ENCODE measurements at regions not wholly inside any gene's neighbourhood (a gene's known extent, or its start where the extent isn't known, plus 50 kb on each side); places are given as distances from the start of the nearest gene placed in this dataset.

DNA sequence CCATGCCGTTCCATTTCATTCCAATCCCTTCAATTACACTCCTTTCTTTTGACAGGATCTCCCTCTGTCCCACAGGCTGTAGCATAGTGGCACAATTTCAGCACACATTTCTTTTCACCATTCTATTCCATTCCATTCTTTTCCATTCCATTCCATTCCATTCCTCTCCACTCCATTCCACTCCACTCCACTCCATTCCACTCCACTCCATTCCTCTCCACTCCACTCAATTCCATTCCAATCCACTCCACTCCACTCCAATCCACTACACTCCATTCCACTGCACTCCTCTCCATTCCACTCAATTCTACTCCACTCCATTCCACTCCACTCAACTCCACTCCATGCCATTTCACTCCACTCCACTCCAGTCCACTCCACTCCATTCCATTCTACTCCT, 1495.1 kb downstream of the TSPY10 start:
- Histone ChIP-seq H3K79me2 (ENCODE audit: insufficient read depth, low read length) (no peaks in the 10 kb centered on the region), H3K4me1 (ENCODE audit: insufficient read depth, low read length) (no peaks in the 10 kb centered on the region), H3K36me3 (ENCODE audit: insufficient read depth, low read length) (no peaks in the 10 kb centered on the region), H3K4me3 (ENCODE audit: insufficient read depth, low read depth, low read length) (no peak overlapping the region), H3K9me3 (ENCODE audit: insufficient read depth, low read depth, low read length) (peaks cover 3% of the 10 kb centered on the region), H3K9ac (ENCODE audit: low read length) (no peak overlapping the region), H3K4me2 (ENCODE audit: low read length) (no peak overlapping the region), H3K27me3 (ENCODE audit: insufficient read depth, low read length) (no peaks in the 10 kb centered on the region), H4K20me1 (ENCODE audit: insufficient read depth, low read length) (no peaks in the 10 kb centered on the region), H2AFZ (ENCODE audit: low read depth, low read length) (no peak overlapping the region), H3K27ac (ENCODE audit: low read depth, low read length) (no peak overlapping the region)
- TF ChIP-seq, protein P1, sequence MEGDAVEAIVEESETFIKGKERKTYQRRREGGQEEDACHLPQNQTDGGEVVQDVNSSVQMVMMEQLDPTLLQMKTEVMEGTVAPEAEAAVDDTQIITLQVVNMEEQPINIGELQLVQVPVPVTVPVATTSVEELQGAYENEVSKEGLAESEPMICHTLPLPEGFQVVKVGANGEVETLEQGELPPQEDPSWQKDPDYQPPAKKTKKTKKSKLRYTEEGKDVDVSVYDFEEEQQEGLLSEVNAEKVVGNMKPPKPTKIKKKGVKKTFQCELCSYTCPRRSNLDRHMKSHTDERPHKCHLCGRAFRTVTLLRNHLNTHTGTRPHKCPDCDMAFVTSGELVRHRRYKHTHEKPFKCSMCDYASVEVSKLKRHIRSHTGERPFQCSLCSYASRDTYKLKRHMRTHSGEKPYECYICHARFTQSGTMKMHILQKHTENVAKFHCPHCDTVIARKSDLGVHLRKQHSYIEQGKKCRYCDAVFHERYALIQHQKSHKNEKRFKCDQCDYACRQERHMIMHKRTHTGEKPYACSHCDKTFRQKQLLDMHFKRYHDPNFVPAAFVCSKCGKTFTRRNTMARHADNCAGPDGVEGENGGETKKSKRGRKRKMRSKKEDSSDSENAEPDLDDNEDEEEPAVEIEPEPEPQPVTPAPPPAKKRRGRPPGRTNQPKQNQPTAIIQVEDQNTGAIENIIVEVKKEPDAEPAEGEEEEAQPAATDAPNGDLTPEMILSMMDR (IDR thresholded peaks at IDR 0.05; ENCODE audit: insufficient read depth, low read depth, low read length) = no peak
- TF ChIP-seq EZH2 (IDR thresholded peaks at IDR 0.05; ENCODE audit: insufficient read depth, low read length) = no peak
- no peak for FAIRE-seq
- no peaks in the 10 kb centered on the region for H3K4me1 Mint-ChIP-seq (ENCODE audit: low read depth, unreplicated experiment)
- no peak overlapping the region for H3K4me3 Mint-ChIP-seq (ENCODE audit: unreplicated experiment)
- no peak for DNase-seq (ENCODE audit: low read depth)
- peaks cover 63% of the 10 kb centered on the region for H3K9me3 Mint-ChIP-seq (ENCODE audit: unreplicated experiment)
- no peak overlapping the region for H3K27ac Mint-ChIP-seq (ENCODE audit: unreplicated experiment)
- H3K27me3 Mint-ChIP-seq (ENCODE audit: low read depth, unreplicated experiment) = no peaks in the 10 kb centered on the region
- H3K36me3 Mint-ChIP-seq (ENCODE audit: low read depth, unreplicated experiment) = no peaks in the 10 kb centered on the region

DNA sequence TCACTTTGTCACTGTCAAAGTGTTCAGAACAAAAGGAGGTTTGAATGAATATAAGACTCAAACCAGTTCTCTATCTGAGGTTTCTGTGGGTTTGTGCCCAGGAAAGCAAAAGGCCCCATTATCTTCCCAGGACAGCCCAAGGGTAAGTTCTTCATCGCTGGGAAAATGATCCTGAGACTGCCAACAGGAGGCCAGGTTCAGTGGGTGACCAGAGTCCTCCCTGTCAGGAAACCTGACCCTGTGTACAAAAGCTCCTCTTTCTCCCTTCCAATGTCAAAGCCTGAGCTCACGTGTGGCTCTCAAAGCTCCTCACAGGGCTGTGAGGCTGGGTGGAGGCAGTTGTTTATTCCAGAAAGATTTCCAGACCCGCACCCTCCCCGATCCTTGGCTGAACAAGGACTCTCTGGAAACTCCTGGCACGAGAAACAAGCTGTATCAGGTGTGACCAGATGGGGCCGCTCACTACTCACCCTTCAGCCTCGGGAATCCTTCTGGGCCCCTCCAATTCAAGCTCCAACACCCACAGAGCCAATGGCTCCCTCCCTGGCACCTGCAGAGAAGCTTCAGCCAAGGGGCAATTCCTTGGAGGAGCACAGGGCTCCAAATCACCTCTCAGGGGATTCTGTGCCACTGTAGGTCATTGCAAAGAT, 1516.7 kb downstream of the TSPY10 start:
- Histone ChIP-seq H3K27me3 (ENCODE audit: insufficient read depth, low read length) (no peaks in the 10 kb centered on the region), H3K27ac (ENCODE audit: low read depth, low read length) (no peak overlapping the region), H3K4me2 (ENCODE audit: low read length) (no peak overlapping the region), H3K4me1 (ENCODE audit: insufficient read depth, low read length) (no peaks in the 10 kb centered on the region), H3K4me3 (ENCODE audit: insufficient read depth, low read depth, low read length) (no peak overlapping the region), H3K9ac (ENCODE audit: low read length) (no peak overlapping the region), H4K20me1 (ENCODE audit: insufficient read depth, low read length) (no peaks in the 10 kb centered on the region), H3K36me3 (ENCODE audit: insufficient read depth, low read length) (no peaks in the 10 kb centered on the region), H3K79me2 (ENCODE audit: insufficient read depth, low read length) (no peaks in the 10 kb centered on the region), H3K9me3 (ENCODE audit: insufficient read depth, low read depth, low read length) (no peaks in the 10 kb centered on the region), H2AFZ (ENCODE audit: low read depth, low read length) (no peak overlapping the region)
- no peaks in the 10 kb centered on the region for H3K27me3 Mint-ChIP-seq (ENCODE audit: low read depth, unreplicated experiment)
- no peaks in the 10 kb centered on the region for H3K36me3 Mint-ChIP-seq (ENCODE audit: low read depth, unreplicated experiment)
- no peak for TF ChIP-seq EZH2 (IDR thresholded peaks at IDR 0.05; ENCODE audit: insufficient read depth, low read length)
- TF ChIP-seq, protein P1 (IDR thresholded peaks at IDR 0.05; ENCODE audit: insufficient read depth, low read depth, low read length) = no peak
- no peak overlapping the region for H3K4me3 Mint-ChIP-seq (ENCODE audit: unreplicated experiment)
- no peak for FAIRE-seq
- no peak overlapping the region for H3K27ac Mint-ChIP-seq (ENCODE audit: unreplicated experiment)
- H3K4me1 Mint-ChIP-seq (ENCODE audit: low read depth, unreplicated experiment) = no peaks in the 10 kb centered on the region
- DNase-seq (ENCODE audit: low read depth) = no peak
- peaks cover 10% of the 10 kb centered on the region for H3K9me3 Mint-ChIP-seq (ENCODE audit: unreplicated experiment)

DNA sequence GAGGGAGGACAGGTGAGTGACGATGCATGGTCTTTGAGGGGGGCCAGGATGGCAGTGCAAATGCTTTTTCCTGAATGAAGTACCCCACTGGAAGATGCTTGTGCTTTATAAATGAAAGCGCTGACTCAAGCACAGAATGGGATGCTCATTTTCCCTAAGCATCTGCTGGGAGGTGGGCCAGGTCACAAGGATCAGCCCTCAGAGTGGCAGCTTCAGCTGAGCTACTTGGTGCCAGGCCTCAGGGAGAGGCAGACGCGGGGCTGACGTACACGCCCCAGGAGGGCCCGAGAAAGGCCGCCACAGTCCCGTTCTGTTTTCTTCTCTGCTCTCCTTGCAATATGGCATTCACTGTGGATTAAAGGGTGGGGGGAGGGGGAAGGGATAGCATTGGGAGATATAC, 1535.8 kb downstream of the TSPY10 start:
- Histone ChIP-seq H2AFZ (ENCODE audit: low read depth, low read length) (no peak overlapping the region), H3K27me3 (ENCODE audit: insufficient read depth, low read length) (no peaks in the 10 kb centered on the region), H3K36me3 (ENCODE audit: insufficient read depth, low read length) (no peaks in the 10 kb centered on the region), H3K4me2 (ENCODE audit: low read length) (no peak overlapping the region), H3K4me1 (ENCODE audit: insufficient read depth, low read length) (no peaks in the 10 kb centered on the region), H3K9me3 (ENCODE audit: insufficient read depth, low read depth, low read length) (no peaks in the 10 kb centered on the region), H3K4me3 (ENCODE audit: insufficient read depth, low read depth, low read length) (no peak overlapping the region), H4K20me1 (ENCODE audit: insufficient read depth, low read length) (no peaks in the 10 kb centered on the region), H3K79me2 (ENCODE audit: insufficient read depth, low read length) (no peaks in the 10 kb centered on the region), H3K9ac (ENCODE audit: low read length) (no peak overlapping the region), H3K27ac (ENCODE audit: low read depth, low read length) (no peak overlapping the region)
- Mint-ChIP-seq H3K27me3 (ENCODE audit: low read depth, unreplicated experiment) (no peaks in the 10 kb centered on the region), H3K4me3 (ENCODE audit: unreplicated experiment) (no peak overlapping the region), H3K9me3 (ENCODE audit: unreplicated experiment) (peaks cover 8% of the 10 kb centered on the region), H3K27ac (ENCODE audit: unreplicated experiment) (no peak overlapping the region), H3K4me1 (ENCODE audit: low read depth, unreplicated experiment) (no peaks in the 10 kb centered on the region), H3K36me3 (ENCODE audit: low read depth, unreplicated experiment) (peaks cover 2% of the 10 kb centered on the region)
- no peak for DNase-seq (ENCODE audit: low read depth)
- no peak for FAIRE-seq
- no peak for TF ChIP-seq EZH2 (IDR thresholded peaks at IDR 0.05; ENCODE audit: insufficient read depth, low read length)
- TF ChIP-seq, protein P1 (IDR thresholded peaks at IDR 0.05; ENCODE audit: insufficient read depth, low read depth, low read length) = no peak
